ENCODE measurements at regions not wholly inside any gene's neighbourhood (a gene's known extent, or its start where the extent isn't known, plus 50 kb on each side); places are given as distances from the start of the nearest gene placed in this dataset.
"Not testable (repeated sequence)": the region's sequence is repeated elsewhere in the genome, so short reads cannot be mapped to it uniquely, and the experiment has no call there.

GRCh38 chr16:16535565-16535964, 156.6 kb downstream of the NPIPA7 start:
- H4K20me1 ChIP-seq (ENCODE audit: insufficient read depth); H3K4me1 ChIP-seq (ENCODE audit: insufficient read depth); H3K9me2 ChIP-seq (ENCODE audit: insufficient read depth); H3K9me3 ChIP-seq (ENCODE audit: low read depth); H3K4me2 ChIP-seq (ENCODE audit: unreplicated experiment); in situ Hi-C loops (cut with MboI); H3K4me3 ChIP-seq; H3K9ac ChIP-seq; H3K27ac ChIP-seq; H3K79me2 ChIP-seq (ENCODE audit: insufficient read depth); H3F3A ChIP-seq (ENCODE audit: insufficient read depth); H3K27me3 ChIP-seq (replicated peaks; ENCODE audit: insufficient read depth); H2AFZ ChIP-seq; H3K36me3 ChIP-seq (ENCODE audit: low read depth); DNase-seq: not testable (repeated sequence)
- WGBS, 2 experiments (ENCODE audit: low coverage in 1 of 2, low lambda C conversion rate in 2 of 2, missing lambda C conversion rate in 2 of 2), result 32 to 62% methylated on average over 3 of the region's 4 CpGs

DNA sequence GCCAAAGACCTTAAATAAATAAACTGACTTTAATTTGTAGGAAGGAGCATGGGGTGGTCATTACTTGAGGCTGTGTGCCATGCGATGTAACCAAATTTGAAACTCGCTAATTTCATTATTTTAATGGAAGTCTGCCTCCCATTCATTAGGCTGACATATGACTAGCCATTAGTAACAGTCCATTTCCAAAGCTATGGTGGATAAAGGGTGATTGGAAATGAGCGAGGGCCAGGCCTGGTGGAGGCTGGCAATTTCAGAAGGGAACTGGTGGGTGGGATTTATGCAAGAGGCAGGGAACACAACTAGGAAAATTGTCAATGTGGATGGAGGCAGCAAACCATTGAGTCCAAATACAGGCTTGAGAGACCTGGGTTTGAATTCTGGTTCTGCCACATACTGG, 157.2 kb downstream of the NPIPA7 start:
- DNase-seq, result not testable (repeated sequence)

DNA sequence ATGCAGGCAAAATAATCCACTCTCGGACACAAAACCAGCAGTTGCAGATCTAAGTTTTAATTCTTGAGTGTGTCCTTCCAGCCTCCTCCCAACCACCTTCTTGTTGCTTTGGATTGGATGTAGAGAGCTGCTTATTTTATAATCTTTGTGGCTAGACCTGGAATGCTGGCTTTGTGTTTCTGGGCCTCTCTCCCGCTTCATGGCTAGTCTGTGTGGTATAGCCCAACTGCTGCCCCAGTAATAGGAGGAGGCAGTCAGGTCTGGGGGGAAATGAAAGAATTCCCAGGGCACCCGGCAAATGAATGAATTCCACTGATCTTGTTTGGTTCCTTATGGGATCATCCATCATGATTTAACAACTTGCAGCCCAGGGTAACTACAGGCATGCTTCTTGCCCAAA, 170.8 kb downstream of the NPIPA7 start:
- H3K27ac ChIP-seq; H3K4me2 ChIP-seq (ENCODE audit: unreplicated experiment); H2AFZ ChIP-seq; H3K9ac ChIP-seq; H3K4me1 ChIP-seq (ENCODE audit: insufficient read depth); H3K79me2 ChIP-seq (ENCODE audit: insufficient read depth); H3K9me2 ChIP-seq (ENCODE audit: insufficient read depth); H3K4me3 ChIP-seq; H4K20me1 ChIP-seq (ENCODE audit: insufficient read depth); H3K9me3 ChIP-seq (ENCODE audit: low read depth); H3F3A ChIP-seq (ENCODE audit: insufficient read depth); H3K27me3 ChIP-seq (replicated peaks; ENCODE audit: insufficient read depth); DNase-seq; H3K36me3 ChIP-seq (ENCODE audit: low read depth): not testable (repeated sequence)
- WGBS, 2 experiments (ENCODE audit: low coverage in 1 of 2, low lambda C conversion rate in 2 of 2, missing lambda C conversion rate in 2 of 2), result 20 to 33% methylated on average over 3 of the region's 3 CpGs
- in situ Hi-C loops (cut with MboI), result loop anchor here (25.0 kb wide), 1 partner anchor 238 kb away; no protein-coding TSS in a partner anchor

More for the DNA sequence above, 157.2 kb downstream of the NPIPA7 start:
- H3K9me3 ChIP-seq (ENCODE audit: low read depth); H3K4me3 ChIP-seq; in situ Hi-C loops (cut with MboI); H2AFZ ChIP-seq; H3K4me1 ChIP-seq (ENCODE audit: insufficient read depth); H3K27ac ChIP-seq; H3K9ac ChIP-seq; H3K36me3 ChIP-seq (ENCODE audit: low read depth); H3K9me2 ChIP-seq (ENCODE audit: insufficient read depth); H3K27me3 ChIP-seq (replicated peaks; ENCODE audit: insufficient read depth); H3K4me2 ChIP-seq (ENCODE audit: unreplicated experiment); H3F3A ChIP-seq (ENCODE audit: insufficient read depth); H4K20me1 ChIP-seq (ENCODE audit: insufficient read depth); H3K79me2 ChIP-seq (ENCODE audit: insufficient read depth): not testable (repeated sequence)
- 40 to 50% methylated on average over 3 of the region's 3 CpGs for WGBS, 2 experiments (ENCODE audit: low coverage in 1 of 2, low lambda C conversion rate in 2 of 2, missing lambda C conversion rate in 2 of 2)

DNA sequence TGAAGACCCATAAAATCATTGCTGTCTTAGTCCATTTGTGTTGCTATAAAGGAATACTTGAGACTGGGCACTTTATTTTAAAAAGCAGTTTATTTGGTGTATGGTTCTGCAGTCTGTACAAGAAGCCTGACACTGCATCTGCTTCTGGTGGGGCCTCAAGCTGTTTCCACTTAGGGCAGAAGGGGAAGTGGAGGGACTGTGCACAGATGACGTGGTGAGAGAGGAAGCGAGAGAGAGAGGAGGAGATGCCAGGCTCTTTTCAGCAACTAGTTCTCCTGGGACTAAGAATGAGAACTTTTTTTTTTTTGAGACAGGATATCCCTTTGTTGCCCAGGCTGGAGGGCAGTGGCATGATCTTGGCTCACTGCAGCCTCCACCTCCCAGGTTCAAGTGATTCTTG, 171.9 kb downstream of the NPIPA7 start:
- H3K27ac ChIP-seq; H4K20me1 ChIP-seq (ENCODE audit: insufficient read depth): not testable (repeated sequence)
- 0 to 7% methylated on average over 2 of the region's 2 CpGs for WGBS, 2 experiments (ENCODE audit: low coverage in 1 of 2, low lambda C conversion rate in 2 of 2, missing lambda C conversion rate in 2 of 2)

DNA sequence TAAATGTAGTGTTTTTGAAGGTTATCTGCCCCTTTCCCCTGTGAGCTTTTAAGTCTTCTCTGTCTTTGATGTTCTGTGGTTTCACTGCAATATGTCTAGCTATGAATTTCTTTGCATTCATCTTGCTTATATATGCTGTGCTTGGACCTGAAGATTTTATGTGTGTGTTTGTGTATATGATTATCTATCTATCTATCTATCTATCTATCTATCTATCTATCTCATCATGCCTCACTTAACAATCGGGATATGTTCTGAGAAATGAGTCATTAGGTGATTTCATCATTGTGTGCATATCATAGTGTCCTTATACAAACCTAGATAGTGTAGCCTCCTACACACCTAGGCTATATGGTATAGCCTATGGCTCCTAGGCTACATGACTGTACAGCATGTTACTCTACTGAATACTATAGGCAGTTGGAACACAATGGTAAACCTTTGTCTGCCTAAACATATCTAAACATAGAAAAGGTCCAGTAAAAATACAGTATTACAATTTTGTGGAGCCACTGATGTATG, 173.9 kb downstream of the NPIPA7 start:
- WGBS, 2 experiments (ENCODE audit: low coverage in 1 of 2, low lambda C conversion rate in 2 of 2, missing lambda C conversion rate in 2 of 2), result 36 to 50% methylated on average over 1 of the region's 1 CpG

More for the DNA sequence above, 171.9 kb downstream of the NPIPA7 start:
- H3K27me3 ChIP-seq (replicated peaks; ENCODE audit: insufficient read depth); H3K9me2 ChIP-seq (ENCODE audit: insufficient read depth); H3K4me3 ChIP-seq; DNase-seq; H3K36me3 ChIP-seq (ENCODE audit: low read depth); H3K4me1 ChIP-seq (ENCODE audit: insufficient read depth); H2AFZ ChIP-seq; H3K79me2 ChIP-seq (ENCODE audit: insufficient read depth); H3K9ac ChIP-seq; H3K9me3 ChIP-seq (ENCODE audit: low read depth); H3F3A ChIP-seq (ENCODE audit: insufficient read depth); H3K4me2 ChIP-seq (ENCODE audit: unreplicated experiment): not testable (repeated sequence)
- in situ Hi-C loops (cut with MboI), result loop anchor here (25.0 kb wide), 1 partner anchor 236 kb away; no protein-coding TSS in a partner anchor

DNA sequence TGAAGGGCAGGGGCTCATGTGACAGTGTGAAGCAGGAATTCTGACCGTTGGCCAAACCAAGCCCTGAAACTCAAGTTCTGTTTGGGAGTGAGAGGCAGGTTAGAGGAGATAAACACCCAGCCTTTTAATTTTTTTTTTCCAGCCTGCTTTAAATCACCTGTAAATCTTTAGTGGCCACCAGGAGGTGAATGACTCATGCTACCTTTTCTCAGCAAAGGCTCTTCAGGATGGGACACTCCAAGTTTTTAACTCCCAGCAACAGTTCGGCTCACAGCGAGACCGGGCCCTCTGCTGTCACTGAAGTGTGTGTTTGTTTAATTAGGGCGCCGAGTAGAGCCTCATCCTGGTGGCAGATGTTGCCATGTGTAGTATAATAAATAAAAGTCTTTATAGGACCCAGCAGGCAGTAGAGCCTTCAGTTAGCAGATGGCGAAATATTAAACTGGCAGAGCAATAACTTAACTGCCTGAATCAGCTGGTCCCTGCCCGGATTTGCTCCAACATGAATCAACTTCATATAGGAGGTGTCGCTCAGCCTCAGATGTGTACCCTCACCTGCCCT, 180.3 kb downstream of the NPIPA7 start:
- DNase-seq; H3K27ac ChIP-seq; H3K4me1 ChIP-seq (ENCODE audit: insufficient read depth); H3K79me2 ChIP-seq (ENCODE audit: insufficient read depth); H3K4me2 ChIP-seq (ENCODE audit: unreplicated experiment); H3K9me2 ChIP-seq (ENCODE audit: insufficient read depth); H2AFZ ChIP-seq; H3K4me3 ChIP-seq; H3K36me3 ChIP-seq (ENCODE audit: low read depth); H4K20me1 ChIP-seq (ENCODE audit: insufficient read depth); H3K9ac ChIP-seq; H3F3A ChIP-seq (ENCODE audit: insufficient read depth); H3K9me3 ChIP-seq (ENCODE audit: low read depth); H3K27me3 ChIP-seq (replicated peaks; ENCODE audit: insufficient read depth): not testable (repeated sequence)
- WGBS, 2 experiments (ENCODE audit: low coverage in 1 of 2, low lambda C conversion rate in 2 of 2, missing lambda C conversion rate in 2 of 2), result 1% methylated on average over 6 of the region's 9 CpGs
- in situ Hi-C loops (cut with MboI), result loop anchor here (25.0 kb wide), 1 partner anchor 228 kb away; no protein-coding TSS in a partner anchor

More for the DNA sequence above, 173.9 kb downstream of the NPIPA7 start:
- not testable (repeated sequence) for H3K4me2 ChIP-seq (ENCODE audit: unreplicated experiment); H3K9ac ChIP-seq; H3K27me3 ChIP-seq (replicated peaks; ENCODE audit: insufficient read depth); H3K4me3 ChIP-seq; H3K36me3 ChIP-seq (ENCODE audit: low read depth); H3K27ac ChIP-seq; H3K4me1 ChIP-seq (ENCODE audit: insufficient read depth); H3K79me2 ChIP-seq (ENCODE audit: insufficient read depth); H3K9me3 ChIP-seq (ENCODE audit: low read depth); H3K9me2 ChIP-seq (ENCODE audit: insufficient read depth); H4K20me1 ChIP-seq (ENCODE audit: insufficient read depth); DNase-seq; H3F3A ChIP-seq (ENCODE audit: insufficient read depth); H2AFZ ChIP-seq
- in situ Hi-C loops (cut with MboI), result loop anchor here (25.0 kb wide), 1 partner anchor 234 kb away; no protein-coding TSS in a partner anchor

DNA sequence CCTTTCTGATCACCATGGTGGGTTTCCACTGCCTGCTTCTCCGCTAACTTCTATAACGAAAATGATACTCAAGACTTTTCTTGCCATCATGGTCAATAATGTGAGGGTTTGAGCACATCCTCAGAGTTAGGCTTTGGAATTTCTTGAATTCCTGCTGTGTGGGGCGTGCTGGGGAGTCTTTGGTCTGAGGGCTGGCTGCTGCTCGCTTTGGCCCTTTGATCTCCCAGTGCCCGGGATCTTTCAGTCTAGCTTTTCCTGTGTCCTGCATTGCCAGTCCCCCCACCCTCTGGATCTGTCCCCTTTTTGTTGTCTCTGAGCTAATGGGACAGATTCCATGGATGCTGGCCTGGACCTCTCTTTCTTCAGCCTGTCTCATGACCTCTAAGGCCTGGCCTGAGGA, 182.6 kb downstream of the NPIPA7 start:
- 34 to 39% methylated on average over 5 of the region's 5 CpGs for WGBS, 2 experiments (ENCODE audit: low coverage in 1 of 2, low lambda C conversion rate in 2 of 2, missing lambda C conversion rate in 2 of 2)
- not testable (repeated sequence) for H3K79me2 ChIP-seq (ENCODE audit: insufficient read depth)

More for the DNA sequence above, 182.6 kb downstream of the NPIPA7 start:
- H3F3A ChIP-seq (ENCODE audit: insufficient read depth); H3K36me3 ChIP-seq (ENCODE audit: low read depth); DNase-seq; H3K4me1 ChIP-seq (ENCODE audit: insufficient read depth); H3K27ac ChIP-seq; H3K9me3 ChIP-seq (ENCODE audit: low read depth); H4K20me1 ChIP-seq (ENCODE audit: insufficient read depth); H2AFZ ChIP-seq; H3K4me2 ChIP-seq (ENCODE audit: unreplicated experiment); H3K9me2 ChIP-seq (ENCODE audit: insufficient read depth); H3K27me3 ChIP-seq (replicated peaks; ENCODE audit: insufficient read depth); H3K9ac ChIP-seq; H3K4me3 ChIP-seq: not testable (repeated sequence)
- in situ Hi-C loops (cut with MboI), result loop anchor here (25.0 kb wide), 1 partner anchor 226 kb away; no protein-coding TSS in a partner anchor
